Right cardiac atrium (tissue), 5 donors: ENCODE measurements at regions not wholly inside any gene's neighbourhood (a gene's known extent, or its start where the extent isn't known, plus 50 kb on each side); places are given as distances from the start of the nearest gene placed in this dataset.
"Not testable (repeated sequence)": the region's sequence is repeated elsewhere in the genome, so short reads cannot be mapped to it uniquely, and the experiment has no call there.

Source experiments
- ATAC-seq, 2 donors: fragments of 200-7000 bp; cut with Tn5 transposase; one replicate each; pipeline versions ENCODE4 v1.8.0 to v1.9.1; 2020; ENCODE audit warnings: moderate library complexity in 2 of 2, mild to moderate bottlenecking in 1 of 2
- DNase-seq, 3 donors: peaks; one replicate each; pipeline ENCODE4 v3.0.0-alpha.2; 2020
- H3K27ac ChIP-seq: one replicate; pipeline ENCODE4 v1.5.1; 2013; ENCODE audit warnings: mild to moderate bottlenecking, low read length, control low read depth, moderate library complexity
- H3K27me3 ChIP-seq: one replicate; pipeline ENCODE4 v1.6.1; 2013; ENCODE audit not compliant: control insufficient read depth, insufficient read depth
- H3K4me1 ChIP-seq: one replicate; pipeline ENCODE4 v1.6.1; 2013; ENCODE audit warnings: low read length; ENCODE audit not compliant: control insufficient read depth, insufficient read depth
- H3K4me3 ChIP-seq: one replicate; pipeline ENCODE4 v1.5.1; 2013; ENCODE audit warnings: low read length, control low read depth
- H3K9me3 ChIP-seq: one replicate; pipeline ENCODE4 v1.6.1; 2013; ENCODE audit warnings: low read length; ENCODE audit not compliant: control insufficient read depth
- WGBS: extraction: QIAGEN DNeasy Blood & Tissue Kit; methylation state at CpG from one replicate; pipeline ENCODE4 v1.1.7; 2013; 5-methylcytosine and 5-hydroxymethylcytosine counted together
- intact Hi-C, 4 donors: fragments of 100-400 bp; cut with DNase I; formaldehyde crosslinking; loops; one replicate each; pipeline versions ENCODE4 v1.11.0 to v1.14.0; 2022 to 2023
- donor health status: healthy with polysubstance abuse.
- donor health status: DM: no; HTN: yes; CAD: no.
- donor health status: DM: no; HTN: no; CAD: no.
- donor health status: DM: no; HTN: yes; CAD: no; lungs with severe emphysema.
- donor health status: DM: yes; HTN: yes; CAD: no.

- WGBS: 81% methylated on average over 4 of the region's 4 CpGs
- H3K27me3 ChIP-seq, intact Hi-C loops, ATAC-seq, H3K27ac ChIP-seq, H3K4me1 ChIP-seq, H3K9me3 ChIP-seq, H3K4me3 ChIP-seq, DNase-seq: not testable (repeated sequence)
These were observed 56.6 kb upstream of the ZNF519 start for GRCh38 chr18:14188751-14189406.
